IPS-18a (cell line): ENCODE measurements at regions not wholly inside any gene's neighbourhood (a gene's known extent, or its start where the extent isn't known, plus 50 kb on each side); places are given as distances from the start of the nearest gene placed in this dataset.

ENCODE experiments used
- H3K27ac ChIP-seq: one replicate; pipeline ENCODE4 v1.5.1; 2013; ENCODE audit warnings: low read length
- H3K27me3 ChIP-seq: one replicate; pipeline ENCODE4 v1.6.1; 2013; ENCODE audit warnings: mild to moderate bottlenecking, low read length; ENCODE audit not compliant: control insufficient read depth, insufficient read depth
- H3K36me3 ChIP-seq: one replicate; pipeline ENCODE4 v1.6.1; 2013; ENCODE audit warnings: low read depth, low read length; ENCODE audit not compliant: control insufficient read depth
- H3K4me1 ChIP-seq: one replicate; pipeline ENCODE4 v1.6.1; 2013; ENCODE audit warnings: low read depth, low read length; ENCODE audit not compliant: control insufficient read depth
- H3K4me3 ChIP-seq: one replicate; pipeline ENCODE4 v1.5.1; 2013; ENCODE audit warnings: low read length
- H3K9ac ChIP-seq: one replicate; pipeline ENCODE4 v1.6.1; 2013; ENCODE audit warnings: mild to moderate bottlenecking, low read length, moderate library complexity
- H3K9me3 ChIP-seq: one replicate; pipeline ENCODE4 v1.6.1; 2013; ENCODE audit warnings: low read depth, low read length; ENCODE audit not compliant: control insufficient read depth

DNA sequence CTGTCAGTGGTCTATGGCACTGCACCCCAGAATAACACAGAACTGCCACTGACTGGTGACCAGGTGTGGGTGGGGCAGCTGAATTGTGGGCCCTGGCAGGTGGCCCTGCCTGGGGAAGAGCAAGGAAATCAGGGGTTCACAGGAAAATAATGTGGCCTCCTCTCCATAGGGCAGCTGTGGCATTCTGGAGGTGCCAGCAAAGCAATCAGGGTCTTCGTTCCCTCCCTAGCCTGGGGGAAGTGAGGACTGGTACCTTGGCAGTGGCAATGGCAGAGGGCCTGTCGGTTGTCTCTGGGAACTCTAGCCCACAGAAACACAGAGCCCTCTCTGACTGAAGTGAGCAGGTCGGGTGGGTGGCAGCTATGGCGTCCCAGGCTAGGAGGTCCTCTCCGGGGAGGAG, 223.0 kb downstream of the GRIA2 start:
- Histone ChIP-seq H3K4me3 (no peak overlapping the region), H3K9ac (no peak overlapping the region), H3K4me1 (no peaks in the 10 kb centered on the region), H3K9me3 (no peaks in the 10 kb centered on the region), H3K27me3 (no peaks in the 10 kb centered on the region), H3K36me3 (no peaks in the 10 kb centered on the region), H3K27ac (no peak overlapping the region)

- Histone ChIP-seq H3K27me3 (no peaks in the 10 kb centered on the region), H3K4me1 (no peaks in the 10 kb centered on the region), H3K27ac (no peak overlapping the region), H3K4me3 (no peak overlapping the region), H3K9ac (no peak overlapping the region), H3K9me3 (peaks cover 4% of the 10 kb centered on the region), H3K36me3 (no peaks in the 10 kb centered on the region)
These were observed 205.4 kb downstream of the GRIA2 start for GRCh38 chr4:157425897-157426296.

GRCh38 chr4:157423526-157424020, 203.0 kb downstream of the GRIA2 start:
- Histone ChIP-seq H3K4me3 (no peak overlapping the region), H3K9ac (no peak overlapping the region), H3K27me3 (no peaks in the 10 kb centered on the region), H3K9me3 (peaks cover 4% of the 10 kb centered on the region), H3K27ac (no peak overlapping the region), H3K4me1 (no peaks in the 10 kb centered on the region), H3K36me3 (no peaks in the 10 kb centered on the region)

- peaks cover 4% of the 10 kb centered on the region for H3K9me3 ChIP-seq
These were observed 200.8 kb downstream of the GRIA2 start for GRCh38 chr4:157421365-157421764.

More at GRCh38 chr4:157421365-157421764, 200.8 kb downstream of the GRIA2 start:
- Histone ChIP-seq H3K9ac (no peak overlapping the region), H3K4me1 (no peaks in the 10 kb centered on the region), H3K27ac (no peak overlapping the region), H3K36me3 (no peaks in the 10 kb centered on the region), H3K4me3 (no peak overlapping the region), H3K27me3 (no peaks in the 10 kb centered on the region)
